GM23338 (cell line): ENCODE measurements at regions not wholly inside any gene's neighbourhood (a gene's known extent, or its start where the extent isn't known, plus 50 kb on each side); places are given as distances from the start of the nearest gene placed in this dataset.

Experiments
- ATAC-seq: fragments of 200-7000 bp; cut with Tn5 transposase; 3 replicates; pipeline ENCODE4 v1.9.1; 2020
- DNase-seq: peaks from one replicate; pipeline ENCODE4 v3.0.0-alpha.2; 2015; ENCODE audit warnings: low spot score
- H2AFZ ChIP-seq: fragments of 200-600 bp; sonication (generic); 2 replicates; pipeline ENCODE4 v1.8.0; 2016; ENCODE audit warnings: antibody characterized with exemption, mild to moderate bottlenecking, moderate library complexity
- H3F3A ChIP-seq: fragments of 200-600 bp; sonication (generic); replicated peaks from 2 replicates; pipeline ENCODE4 v1.8.0; 2017; ENCODE audit warnings: antibody characterized with exemption, mixed run types, low read depth
- H3K27ac ChIP-seq: fragments of 200-600 bp; sonication (generic); 2 replicates; pipeline ENCODE4 v1.6.1; 2016; ENCODE audit warnings: low read depth
- H3K27me3 ChIP-seq: fragments of 200-600 bp; sonication (generic); 2 replicates; pipeline ENCODE4 v1.8.0; 2016; ENCODE audit warnings: mild to moderate bottlenecking, mixed run types, moderate library complexity; ENCODE audit not compliant: insufficient read depth
- H3K36me3 ChIP-seq: fragments of 200-600 bp; sonication (generic); 2 replicates; pipeline ENCODE4 v1.8.0; 2016; ENCODE audit warnings: mild to moderate bottlenecking; ENCODE audit not compliant: insufficient read depth
- H3K4me1 ChIP-seq: fragments of 200-600 bp; sonication (generic); 2 replicates; pipeline ENCODE4 v1.8.0; 2016; ENCODE audit warnings: mild to moderate bottlenecking, moderate library complexity; ENCODE audit not compliant: insufficient read depth
- H3K4me2 ChIP-seq: fragments of 200-600 bp; sonication (generic); 2 replicates; pipeline ENCODE4 v1.7.1; 2017; ENCODE audit warnings: mixed run types
- H3K4me3 ChIP-seq: fragments of 200-600 bp; sonication (generic); 2 replicates; pipeline ENCODE4 v1.6.1; 2016; ENCODE audit warnings: mixed run types
- H3K79me2 ChIP-seq: fragments of 200-600 bp; sonication (generic); replicated peaks from 2 replicates; pipeline ENCODE4 v1.8.0; 2017; ENCODE audit warnings: mild to moderate bottlenecking; ENCODE audit not compliant: insufficient read depth
- H3K9me2 ChIP-seq: fragments of 200-600 bp; sonication (generic); 2 replicates; pipeline ENCODE4 v1.8.0; 2017; ENCODE audit not compliant: insufficient read depth
- H4K20me1 ChIP-seq: fragments of 200-600 bp; sonication (generic); replicated peaks from 2 replicates; pipeline ENCODE4 v1.8.0; 2017; ENCODE audit warnings: mild to moderate bottlenecking; ENCODE audit not compliant: insufficient read depth
- H3K27ac Mint-ChIP-seq: 2 replicates; pipeline ENCODE4 v1.8.0; 2020; ENCODE audit warnings: inconsistent platforms, mild to moderate bottlenecking, moderate library complexity, mixed read lengths
- H3K27me3 Mint-ChIP-seq: 3 replicates; pipeline ENCODE4 v1.8.0; 2022; ENCODE audit warnings: low read depth, mild to moderate bottlenecking, moderate library complexity, mixed read lengths, inconsistent platforms; ENCODE audit not compliant: insufficient read depth, poor library complexity
- H3K36me3 Mint-ChIP-seq: 3 replicates; pipeline ENCODE4 v1.8.0; 2021; ENCODE audit warnings: low read depth, mild to moderate bottlenecking, inconsistent platforms, moderate library complexity, mixed read lengths
- H3K4me1 Mint-ChIP-seq: 3 replicates; pipeline ENCODE4 v1.8.0; 2020; ENCODE audit warnings: mild to moderate bottlenecking, inconsistent platforms, mixed read lengths
- H3K4me3 Mint-ChIP-seq: 3 replicates; pipeline ENCODE4 v1.8.0; 2021; ENCODE audit warnings: moderate library complexity, mild to moderate bottlenecking, inconsistent platforms, mixed read lengths
- H3K9me3 Mint-ChIP-seq: 3 replicates; pipeline ENCODE4 v1.8.0; 2020; ENCODE audit warnings: moderate library complexity, mild to moderate bottlenecking, inconsistent platforms, mixed read lengths
- CREB1 ChIP-seq: fragments of 250-450 bp; sonication (Bioruptor Pico); IDR thresholded peaks from 2 replicates; pipeline ENCODE4 v1.5.0; 2020; ENCODE audit warnings: low read depth, mild to moderate bottlenecking, moderate library complexity
- CTCF ChIP-seq, 2 experiments: fragments of 200-600 bp in 1 of 2; sonication (generic) in 1 of 2; conservative IDR thresholded peaks; 2 replicates each; pipeline versions ENCODE4 v1.5.1 to v1.6.1; 2016 to 2017; ENCODE audit warnings: antibody characterized with exemption in 2 of 2, low read depth in 2 of 2, mild to moderate bottlenecking in 2 of 2, moderate library complexity in 1 of 2
- ETS1 ChIP-seq: IDR thresholded peaks from 2 replicates; pipeline ENCODE4 v1.6.1; 2016; ENCODE audit warnings: antibody characterized with exemption
- EZH2 ChIP-seq: fragments of 200-600 bp; sonication (generic); IDR thresholded peaks from one replicate; pipeline ENCODE4 v1.8.0; 2017; ENCODE audit warnings: antibody characterized with exemption, mild to moderate bottlenecking, low read depth; ENCODE audit not compliant: unreplicated experiment
- EZH2phosphoT487 ChIP-seq: fragments of 200-600 bp; sonication (generic); IDR thresholded peaks from one replicate; pipeline ENCODE4 v1.8.1; 2018; ENCODE audit warnings: antibody characterized with exemption; ENCODE audit not compliant: unreplicated experiment
- JUNB ChIP-seq: IDR thresholded peaks from one replicate; pipeline ENCODE4 v1.6.1; 2016; ENCODE audit warnings: antibody characterized with exemption; ENCODE audit not compliant: unreplicated experiment
- NANOG ChIP-seq: IDR thresholded peaks from 2 replicates; pipeline ENCODE4 v1.6.1; 2016; ENCODE audit warnings: antibody characterized with exemption, borderline replicate concordance
- POLR2AphosphoS5 ChIP-seq: IDR thresholded peaks from 2 replicates; pipeline ENCODE4 v1.6.1; 2016; ENCODE audit warnings: antibody characterized with exemption, low read depth
- REST ChIP-seq: IDR thresholded peaks from one replicate; pipeline ENCODE4 v1.6.1; 2018; ENCODE audit warnings: antibody characterized with exemption; ENCODE audit not compliant: unreplicated experiment
- STAT1 ChIP-seq: IDR thresholded peaks from one replicate; pipeline ENCODE4 v1.6.1; 2016; ENCODE audit warnings: antibody characterized with exemption; ENCODE audit not compliant: unreplicated experiment
- ZNF114 ChIP-seq: fragments of 250-450 bp; sonication (Bioruptor Pico); IDR thresholded peaks from 2 replicates; pipeline ENCODE4 v1.5.0; 2020; ENCODE audit warnings: mild to moderate bottlenecking, moderate library complexity

- TF ChIP-seq CTCF (conservative IDR thresholded peaks at IDR 0.05; ENCODE audit: low read depth in 2 of 2) (no peak), ZNF114 (CRISPR knock-in tag) (no peak), CREB1 (CRISPR knock-in tag) (no peak), NANOG (no peak), STAT1 (no peak), EZH2 (no peak)
These were observed 156.4 kb upstream of the FOXF1 start (continued) for GRCh38 chr16:86353948-86354347.

- Histone ChIP-seq H3K36me3 (no peaks in the 10 kb centered on the region), H3K4me2 (no peak overlapping the region), H3K4me1 (peaks cover 24% of the 10 kb centered on the region), H3K9me2 (no peaks in the 10 kb centered on the region), H3K27ac (no peak overlapping the region), H3K4me3 (no peak overlapping the region), H3K79me2 (no peaks in the 10 kb centered on the region), H3K27me3 (no peaks in the 10 kb centered on the region), H2AFZ (no peak overlapping the region), H4K20me1 (no peaks in the 10 kb centered on the region), H3F3A (0 out of 2 replicates have a peak, but pooled peaks cover 2% of the 10 kb centered on the region)
- Mint-ChIP-seq H3K27me3 (peaks cover 9% of the 10 kb centered on the region), H3K4me1 (peaks cover 39% of the 10 kb centered on the region), H3K9me3 (peaks cover 17% of the 10 kb centered on the region), H3K27ac (no peak overlapping the region), H3K36me3 (peaks cover 12% of the 10 kb centered on the region), H3K4me3 (no peak overlapping the region)
- DNase-seq (no peak), ATAC-seq (no peak)
- TF ChIP-seq NANOG (no peak), ETS1 (no peak), JUNB (no peak), EZH2phosphoT487 (no peak), EZH2 (no peak), REST (no peak), CTCF (conservative IDR thresholded peaks at IDR 0.05; ENCODE audit: low read depth in 2 of 2) (no peak), POLR2AphosphoS5 (no peak)
These were observed 155.4 kb upstream of the FOXF1 start for GRCh38 chr16:86354641-86355513.
